HG03060 (cell line): ENCODE measurements at regions not wholly inside any gene's neighbourhood (a gene's known extent, or its start where the extent isn't known, plus 50 kb on each side); places are given as distances from the start of the nearest gene placed in this dataset.
"Not testable (repeated sequence)": the region's sequence is repeated elsewhere in the genome, so short reads cannot be mapped to it uniquely, and the experiment has no call there.

ENCODE experiments used
- ATAC-seq: cut with Tn5 transposase; IDR thresholded peaks from one replicate; pipeline ENCODE4 v1.9.1; 2021; ENCODE audit warnings: low read depth, moderate number of reproducible peaks; ENCODE audit not compliant: unreplicated experiment

DNA sequence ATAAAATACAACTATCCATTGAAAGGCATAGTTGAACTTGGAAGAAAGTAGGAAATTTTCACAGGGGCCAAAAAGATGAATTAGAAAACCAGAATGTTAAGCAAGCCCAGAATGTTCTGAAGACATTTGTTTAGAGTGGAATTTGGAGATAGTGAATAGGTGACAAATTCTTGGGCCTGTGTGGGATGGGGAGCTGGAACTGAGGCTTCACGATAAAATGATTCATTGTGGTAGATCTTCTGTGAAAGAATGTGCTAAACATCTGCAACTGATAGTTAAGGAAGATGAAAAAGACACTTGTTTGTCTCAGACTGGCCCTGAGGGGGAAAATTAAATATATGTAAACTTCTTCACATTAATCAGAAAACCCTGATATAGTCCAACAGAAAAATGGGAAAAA is 658.9 kb downstream of the PRIM2 start:
- not testable (repeated sequence) for ATAC-seq

GRCh38 chr6:57983603-57984002 is 666.2 kb downstream of the PRIM2 start:
- not testable (repeated sequence) for ATAC-seq

GRCh38 chr6:57984575-57984974 is 667.1 kb downstream of the PRIM2 start:
- ATAC-seq: not testable (repeated sequence)

- not testable (repeated sequence) for ATAC-seq
Measured at GRCh38 chr6:57985734-57986133, 668.3 kb downstream of the PRIM2 start.

- ATAC-seq: peak; percentile 100
Measured at GRCh38 chr6:57986584-57986983, 669.2 kb downstream of the PRIM2 start.

- not testable (repeated sequence) for ATAC-seq
Measured at GRCh38 chr6:57989520-57990080, 672.2 kb downstream of the PRIM2 start.

GRCh38 chr6:57998858-57999619 is 681.6 kb downstream of the PRIM2 start:
- ATAC-seq: not testable (repeated sequence)

GRCh38 chr6:58000233-58000632 is 682.8 kb downstream of the PRIM2 start:
- not testable (repeated sequence) for ATAC-seq

- ATAC-seq: not testable (repeated sequence)
Measured at GRCh38 chr6:58003417-58004167, 686.2 kb downstream of the PRIM2 start.

- ATAC-seq: not testable (repeated sequence)
Measured at GRCh38 chr6:58007334-58008000, 690.0 kb downstream of the PRIM2 start.

DNA sequence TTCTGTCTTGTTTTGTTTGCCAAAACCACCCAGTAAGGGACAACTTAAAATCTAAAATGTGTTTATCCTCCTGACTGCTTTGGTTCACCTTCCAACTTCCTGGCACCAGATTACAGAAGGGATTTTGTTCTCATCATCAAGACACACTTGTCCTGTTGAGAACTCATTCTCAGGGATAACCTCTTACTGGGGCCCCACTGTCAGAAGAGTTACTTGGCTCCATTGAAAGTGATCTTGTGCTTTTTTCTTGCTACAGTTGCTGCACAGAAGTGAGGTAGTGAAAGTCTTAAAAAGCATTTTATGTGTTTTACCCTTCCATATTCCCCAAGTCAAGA is 690.5 kb downstream of the PRIM2 start:
- not testable (repeated sequence) for ATAC-seq

DNA sequence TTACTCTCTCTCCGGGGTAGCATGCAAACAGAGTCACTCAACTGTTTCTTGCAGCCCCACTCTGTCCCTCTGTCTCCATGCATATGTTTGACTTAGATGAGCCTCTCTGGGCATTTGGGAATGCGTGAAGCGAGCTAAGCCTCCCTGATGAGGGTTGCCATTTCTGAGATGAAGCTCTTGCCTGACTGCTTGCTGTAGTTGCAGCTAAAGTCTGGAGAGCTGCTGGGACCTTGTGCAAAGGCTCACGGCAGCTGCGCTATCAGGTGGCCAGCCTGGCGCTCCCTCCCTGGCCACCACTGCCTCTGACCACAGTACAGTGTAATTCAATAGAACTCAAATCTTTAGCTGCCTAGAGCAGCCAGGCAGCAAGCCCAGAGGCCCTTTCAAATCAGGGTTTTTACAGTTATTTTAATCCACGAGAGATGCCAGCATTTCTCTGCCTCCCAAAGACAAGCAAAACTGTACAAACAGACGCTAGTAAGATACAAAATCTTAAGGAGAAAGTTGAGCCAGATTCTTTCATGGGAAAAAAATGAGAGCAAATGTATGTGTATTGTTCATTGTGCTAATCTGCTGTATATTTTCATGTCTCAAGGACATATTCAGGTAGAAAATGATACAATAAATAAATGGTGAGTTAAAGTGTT is 694.6 kb downstream of the PRIM2 start:
- not testable (repeated sequence) for ATAC-seq

DNA sequence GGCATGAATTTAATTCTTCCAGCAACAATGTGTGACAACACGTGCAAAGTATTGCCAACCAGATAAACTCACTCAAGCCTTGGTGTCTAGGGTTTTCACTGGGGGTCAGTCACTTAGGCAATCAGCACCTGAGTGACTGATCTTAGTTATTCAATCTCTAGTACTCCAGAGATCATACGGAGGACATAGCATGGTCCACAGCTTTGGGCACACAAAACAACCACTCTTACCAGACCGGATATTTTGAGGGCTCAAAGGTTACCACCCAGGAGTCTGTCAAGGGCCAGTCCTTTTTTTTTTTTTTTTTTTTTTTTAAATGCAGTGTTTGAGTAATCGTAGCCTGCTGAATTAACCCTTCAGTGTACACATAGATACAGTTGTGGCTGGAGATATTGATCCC is 699.2 kb downstream of the PRIM2 start:
- not testable (repeated sequence) for ATAC-seq

GRCh38 chr6:58028188-58028587 is 710.8 kb downstream of the PRIM2 start:
- not testable (repeated sequence) for ATAC-seq

DNA sequence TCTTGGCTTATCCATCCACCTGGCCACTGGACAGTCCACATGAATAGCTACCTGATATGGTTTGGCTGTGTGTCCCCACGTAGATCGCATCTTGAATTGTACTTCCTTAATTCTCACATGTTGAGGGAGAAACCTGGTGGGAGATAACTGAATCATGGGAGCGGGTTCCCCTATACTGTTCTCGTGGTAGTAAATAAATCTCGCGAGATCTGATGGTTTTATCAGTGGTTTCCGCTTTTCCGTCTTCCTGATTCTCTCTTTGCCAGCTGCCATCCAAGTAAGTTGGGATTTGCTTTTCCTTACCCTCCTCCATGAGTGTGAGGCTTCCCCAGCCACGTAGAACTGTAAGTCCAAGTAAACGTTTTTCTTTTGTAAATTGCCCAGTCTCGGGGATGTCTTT is 720.8 kb downstream of the PRIM2 start:
- ATAC-seq: not testable (repeated sequence)

DNA sequence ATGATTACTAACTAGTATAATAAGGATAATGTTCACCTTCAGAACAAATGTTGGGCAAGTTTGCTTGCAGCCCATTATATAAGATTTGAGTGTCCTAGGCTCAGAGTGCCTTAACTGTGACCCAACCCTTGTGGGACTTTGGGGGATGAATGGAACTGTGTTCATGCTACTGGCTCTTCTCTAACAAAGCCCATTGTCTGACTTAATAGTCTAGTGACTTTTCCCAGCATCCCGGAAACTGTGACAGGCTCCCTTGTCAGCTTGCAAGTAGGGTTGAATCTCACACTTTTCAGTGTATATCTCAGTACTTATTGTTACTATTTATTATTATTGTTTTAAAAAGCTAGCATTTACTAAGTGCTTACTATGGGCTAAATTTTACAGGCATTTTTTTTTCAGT is 729.2 kb downstream of the PRIM2 start:
- ATAC-seq: not testable (repeated sequence)

GRCh38 chr6:58047389-58047788 is 730.0 kb downstream of the PRIM2 start:
- not testable (repeated sequence) for ATAC-seq

DNA sequence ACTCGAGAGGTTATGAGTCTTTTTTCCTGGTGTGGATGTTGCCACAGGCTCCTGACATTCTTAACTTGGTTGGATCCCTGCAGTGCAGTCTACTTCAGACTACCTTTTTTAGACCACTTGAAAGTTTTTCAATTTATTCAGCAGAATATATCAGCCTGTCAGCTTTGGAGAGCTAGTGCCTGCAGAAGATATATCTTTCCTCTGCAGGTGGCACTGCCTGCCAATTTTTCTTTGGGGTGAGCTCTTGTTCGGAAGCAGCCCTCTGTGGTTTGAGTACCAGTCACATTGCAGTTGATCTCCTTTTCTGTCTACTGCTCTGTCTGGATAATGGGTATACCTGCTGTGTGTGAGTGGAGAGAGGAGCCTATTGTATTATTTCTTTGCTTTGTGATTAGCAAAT is 730.4 kb downstream of the PRIM2 start:
- ATAC-seq: not testable (repeated sequence)

GRCh38 chr6:58055465-58056176 is 738.2 kb downstream of the PRIM2 start:
- not testable (repeated sequence) for ATAC-seq

DNA sequence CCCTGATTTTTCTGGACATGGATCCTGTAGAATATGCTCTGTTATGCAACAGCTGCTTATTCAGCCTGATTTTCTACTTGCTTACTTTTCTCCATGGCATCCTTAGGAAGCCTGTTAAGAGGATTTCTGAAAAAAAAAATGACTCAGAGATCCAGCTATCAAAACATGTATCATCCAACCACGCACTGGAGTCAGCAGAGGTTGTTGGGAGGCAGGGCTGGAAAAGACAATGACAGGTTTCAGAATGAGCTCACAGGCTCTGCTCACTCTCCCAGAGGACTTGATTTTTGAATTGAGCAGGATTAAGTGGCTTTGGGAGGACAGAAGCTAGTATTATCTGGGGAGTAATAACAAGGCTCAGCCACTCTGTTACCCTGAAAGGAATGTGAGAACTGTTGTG is 742.3 kb downstream of the PRIM2 start:
- not testable (repeated sequence) for ATAC-seq
